ENCODE measurements at regions not wholly inside any gene's neighbourhood (a gene's known extent, or its start where the extent isn't known, plus 50 kb on each side); places are given as distances from the start of the nearest gene placed in this dataset.
"Not testable (repeated sequence)": the region's sequence is repeated elsewhere in the genome, so short reads cannot be mapped to it uniquely, and the experiment has no call there.

DNA sequence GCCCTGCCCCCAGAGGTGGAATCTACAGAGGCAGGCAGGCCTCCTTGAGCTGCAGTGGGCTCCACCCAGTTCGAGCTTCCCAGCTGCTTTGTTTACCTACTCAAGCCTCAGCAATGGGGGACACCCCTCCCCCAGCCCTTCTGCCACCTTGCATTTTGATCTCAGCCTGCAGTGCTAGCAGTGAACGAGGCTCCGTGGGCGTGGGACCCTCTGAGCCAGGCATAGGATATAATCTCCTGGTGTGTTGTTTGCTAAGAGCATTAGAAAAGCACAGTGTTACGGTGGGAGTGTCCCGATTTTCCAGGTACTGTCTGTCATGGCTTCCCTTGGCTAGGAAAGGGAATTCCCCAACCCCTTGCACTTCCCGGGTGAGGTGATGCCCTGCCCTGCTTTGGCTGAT is 76.7 kb upstream of the BMP4 start:
- TF ChIP-seq, protein P1, sequence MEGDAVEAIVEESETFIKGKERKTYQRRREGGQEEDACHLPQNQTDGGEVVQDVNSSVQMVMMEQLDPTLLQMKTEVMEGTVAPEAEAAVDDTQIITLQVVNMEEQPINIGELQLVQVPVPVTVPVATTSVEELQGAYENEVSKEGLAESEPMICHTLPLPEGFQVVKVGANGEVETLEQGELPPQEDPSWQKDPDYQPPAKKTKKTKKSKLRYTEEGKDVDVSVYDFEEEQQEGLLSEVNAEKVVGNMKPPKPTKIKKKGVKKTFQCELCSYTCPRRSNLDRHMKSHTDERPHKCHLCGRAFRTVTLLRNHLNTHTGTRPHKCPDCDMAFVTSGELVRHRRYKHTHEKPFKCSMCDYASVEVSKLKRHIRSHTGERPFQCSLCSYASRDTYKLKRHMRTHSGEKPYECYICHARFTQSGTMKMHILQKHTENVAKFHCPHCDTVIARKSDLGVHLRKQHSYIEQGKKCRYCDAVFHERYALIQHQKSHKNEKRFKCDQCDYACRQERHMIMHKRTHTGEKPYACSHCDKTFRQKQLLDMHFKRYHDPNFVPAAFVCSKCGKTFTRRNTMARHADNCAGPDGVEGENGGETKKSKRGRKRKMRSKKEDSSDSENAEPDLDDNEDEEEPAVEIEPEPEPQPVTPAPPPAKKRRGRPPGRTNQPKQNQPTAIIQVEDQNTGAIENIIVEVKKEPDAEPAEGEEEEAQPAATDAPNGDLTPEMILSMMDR (IDR thresholded peaks at IDR 0.05) = not testable (repeated sequence)
- TF ChIP-seq POLR2A, POLR2AphosphoS5 (IDR thresholded peaks at IDR 0.05): not testable (repeated sequence)
